BE2C (cell line): ENCODE measurements at regions not wholly inside any gene's neighbourhood (a gene's known extent, or its start where the extent isn't known, plus 50 kb on each side); places are given as distances from the start of the nearest gene placed in this dataset.
"Not testable (repeated sequence)": the region's sequence is repeated elsewhere in the genome, so short reads cannot be mapped to it uniquely, and the experiment has no call there.

ENCODE experiments used
- DNase-seq: peaks from one replicate; pipeline ENCODE4 v3.0.0-alpha.2; 2020
- H3K27me3 ChIP-seq: fragments of 250-450 bp; sonication (Bioruptor Pico); 2 replicates; pipeline ENCODE4 v1.5.1; 2020; ENCODE audit warnings: mild to moderate bottlenecking
- H3K36me3 ChIP-seq: fragments of 250-450 bp; sonication (Bioruptor Pico); 2 replicates; pipeline ENCODE4 v1.5.1; 2020; ENCODE audit warnings: mild to moderate bottlenecking
- H3K4me1 ChIP-seq: fragments of 250-450 bp; sonication (Bioruptor Pico); 2 replicates; pipeline ENCODE4 v1.5.1; 2020
- H3K4me3 ChIP-seq: 2 replicates; pipeline ENCODE4 v1.5.1; 2011; ENCODE audit warnings: low read depth, low read length
- H3K9me3 ChIP-seq: fragments of 250-450 bp; sonication (Bioruptor Pico); 2 replicates; pipeline ENCODE4 v1.5.1; 2020
- TF ChIP-seq, protein P1 (sequence below): IDR thresholded peaks from 2 replicates; pipeline ENCODE4 v1.5.1; 2012; ENCODE audit warnings: mild to moderate bottlenecking, low read depth, low read length

DNA sequence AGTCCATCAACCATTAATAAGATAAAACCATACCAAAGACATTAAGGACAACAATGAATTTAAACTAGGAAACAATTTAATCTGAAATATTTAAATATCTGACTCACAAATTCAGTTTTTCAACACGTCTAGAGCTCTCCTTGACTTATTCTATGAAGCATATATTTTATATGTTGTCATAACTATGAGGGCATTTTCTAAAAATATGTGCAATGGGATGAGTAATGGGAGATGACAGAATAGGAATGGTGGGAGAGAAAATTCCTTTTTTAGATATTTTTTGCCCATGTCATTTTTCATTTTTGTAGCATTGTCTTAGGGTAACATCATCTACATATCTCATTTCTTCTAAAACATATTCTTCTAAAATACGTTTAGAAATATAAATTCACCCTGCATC, 79.2 kb upstream of the CDH2 start:
- no peak overlapping the region for H3K4me3 ChIP-seq
- TF ChIP-seq, protein P1, sequence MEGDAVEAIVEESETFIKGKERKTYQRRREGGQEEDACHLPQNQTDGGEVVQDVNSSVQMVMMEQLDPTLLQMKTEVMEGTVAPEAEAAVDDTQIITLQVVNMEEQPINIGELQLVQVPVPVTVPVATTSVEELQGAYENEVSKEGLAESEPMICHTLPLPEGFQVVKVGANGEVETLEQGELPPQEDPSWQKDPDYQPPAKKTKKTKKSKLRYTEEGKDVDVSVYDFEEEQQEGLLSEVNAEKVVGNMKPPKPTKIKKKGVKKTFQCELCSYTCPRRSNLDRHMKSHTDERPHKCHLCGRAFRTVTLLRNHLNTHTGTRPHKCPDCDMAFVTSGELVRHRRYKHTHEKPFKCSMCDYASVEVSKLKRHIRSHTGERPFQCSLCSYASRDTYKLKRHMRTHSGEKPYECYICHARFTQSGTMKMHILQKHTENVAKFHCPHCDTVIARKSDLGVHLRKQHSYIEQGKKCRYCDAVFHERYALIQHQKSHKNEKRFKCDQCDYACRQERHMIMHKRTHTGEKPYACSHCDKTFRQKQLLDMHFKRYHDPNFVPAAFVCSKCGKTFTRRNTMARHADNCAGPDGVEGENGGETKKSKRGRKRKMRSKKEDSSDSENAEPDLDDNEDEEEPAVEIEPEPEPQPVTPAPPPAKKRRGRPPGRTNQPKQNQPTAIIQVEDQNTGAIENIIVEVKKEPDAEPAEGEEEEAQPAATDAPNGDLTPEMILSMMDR, result no peak

DNA sequence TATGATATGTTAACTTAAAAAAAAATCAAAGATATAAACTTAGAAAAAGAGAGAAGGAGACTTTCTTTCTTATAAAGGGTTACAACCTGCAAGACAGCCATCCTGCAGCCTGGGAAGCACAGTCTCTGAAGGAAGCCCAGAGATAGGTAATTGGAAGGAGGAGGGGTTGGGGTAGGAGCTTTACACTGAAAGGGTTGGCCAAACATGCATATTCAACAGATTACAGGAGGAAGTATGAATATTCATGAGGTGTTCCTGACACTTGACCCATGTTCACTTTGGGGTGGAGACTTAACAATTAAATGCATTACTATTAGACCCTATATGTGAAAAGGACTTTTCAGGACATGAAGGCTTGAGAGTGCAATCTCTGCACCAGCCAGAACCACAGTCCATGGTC, 71.7 kb upstream of the CDH2 start:
- H3K4me1 ChIP-seq, result no peaks in the 10 kb centered on the region
- TF ChIP-seq, protein P1, result no peak
- DNase-seq, result no peak

More for the DNA sequence above, 79.2 kb upstream of the CDH2 start:
- DNase-seq, result no peak
- no peaks in the 10 kb centered on the region for H3K9me3 ChIP-seq
- no peaks in the 10 kb centered on the region for H3K27me3 ChIP-seq
- no peaks in the 10 kb centered on the region for H3K36me3 ChIP-seq
- H3K4me1 ChIP-seq, result no peaks in the 10 kb centered on the region

DNA sequence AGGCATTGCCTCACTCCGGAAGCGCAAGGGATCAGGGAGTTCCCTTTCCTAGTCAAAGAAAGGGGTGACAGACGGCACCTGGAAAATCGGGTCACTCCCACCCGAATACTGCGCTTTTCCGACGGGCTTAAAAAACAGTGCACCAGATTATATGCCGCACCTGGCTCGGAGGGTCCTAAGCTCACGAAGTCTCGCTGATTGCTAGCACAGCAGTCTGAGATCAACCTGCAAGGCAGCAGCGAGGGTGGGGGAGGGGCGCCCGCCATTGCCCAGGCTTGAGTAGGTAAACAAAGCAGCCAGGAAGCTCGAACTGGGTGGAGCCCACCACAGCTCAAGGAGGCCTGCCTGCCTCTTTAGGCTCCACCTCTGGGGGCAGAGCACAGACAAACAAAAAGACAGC, 63.7 kb upstream of the CDH2 start:
- H3K4me3 ChIP-seq, H3K9me3 ChIP-seq, DNase-seq, H3K36me3 ChIP-seq, H3K27me3 ChIP-seq, H3K4me1 ChIP-seq: not testable (repeated sequence)

More for the DNA sequence above, 71.7 kb upstream of the CDH2 start:
- Histone ChIP-seq H3K36me3 (no peaks in the 10 kb centered on the region), H3K4me3 (no peak overlapping the region), H3K27me3 (no peaks in the 10 kb centered on the region), H3K9me3 (no peaks in the 10 kb centered on the region)

DNA sequence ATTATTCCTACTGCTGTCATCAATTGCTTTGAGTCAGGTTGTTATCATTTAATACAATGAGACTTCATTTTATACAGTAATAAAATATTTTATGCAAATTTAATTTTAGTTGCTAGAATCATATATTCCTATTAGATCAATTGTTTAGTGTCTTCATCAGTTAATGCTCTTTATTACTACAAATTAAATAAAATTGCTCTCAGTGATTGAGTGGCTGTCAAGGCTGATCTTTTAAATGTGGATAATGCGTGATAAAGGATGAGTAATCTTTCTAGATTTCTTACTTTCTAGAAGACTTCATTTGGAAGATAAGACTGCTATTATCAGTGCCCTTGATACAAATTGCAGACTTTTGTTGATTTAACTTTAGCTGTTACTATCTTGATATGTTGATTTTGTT, 59.6 kb upstream of the CDH2 start:
- H3K27me3 ChIP-seq, result no peaks in the 10 kb centered on the region
- no peaks in the 10 kb centered on the region for H3K9me3 ChIP-seq
- DNase-seq, result no peak
- no peaks in the 10 kb centered on the region for H3K36me3 ChIP-seq
- no peaks in the 10 kb centered on the region for H3K4me1 ChIP-seq
- TF ChIP-seq, protein P1, result no peak
- H3K4me3 ChIP-seq, result no peak overlapping the region
